Liver (tissue), 8 donors: ENCODE measurements at regions not wholly inside any gene's neighbourhood (a gene's known extent, or its start where the extent isn't known, plus 50 kb on each side); places are given as distances from the start of the nearest gene placed in this dataset.

Experiments used
- DNase-seq: peaks from one replicate; pipeline ENCODE4 v3.0.0-alpha.2; 2017; ENCODE audit warnings: low spot score
- H3K27ac ChIP-seq, 2 donors: one replicate each; pipeline ENCODE4 v1.7.0; 2013; ENCODE audit warnings: inconsistent platforms in 2 of 2, low read length in 2 of 2, control low read depth in 1 of 2, low read depth in 1 of 2, mild to moderate bottlenecking in 1 of 2
- H3K27me3 ChIP-seq, 4 donors: one replicate each; pipeline versions ENCODE4 v1.6.1 to v1.7.0; 2013; ENCODE audit warnings: low read length in 3 of 4, inconsistent platforms in 1 of 4, mild to moderate bottlenecking in 1 of 4, moderate library complexity in 1 of 4; ENCODE audit not compliant: control insufficient read depth in 4 of 4, insufficient read depth in 4 of 4
- H3K36me3 ChIP-seq, 4 donors: one replicate each; pipeline versions ENCODE4 v1.6.1 to v1.7.0; 2013; ENCODE audit warnings: low read length in 3 of 4, mild to moderate bottlenecking in 3 of 4, low read depth in 1 of 4, moderate library complexity in 1 of 4; ENCODE audit not compliant: control insufficient read depth in 4 of 4, insufficient read depth in 3 of 4
- H3K4me1 ChIP-seq, 4 donors: one replicate each; pipeline versions ENCODE4 v1.6.1 to v1.7.0; 2013; ENCODE audit warnings: low read length in 3 of 4, mild to moderate bottlenecking in 3 of 4, moderate library complexity in 1 of 4; ENCODE audit not compliant: control insufficient read depth in 4 of 4, insufficient read depth in 4 of 4
- H3K4me3 ChIP-seq, 3 donors: one replicate each; pipeline versions ENCODE4 v1.6.1 to v1.7.0; 2013; ENCODE audit warnings: low read length in 3 of 3, control low read depth in 1 of 3, low read depth in 1 of 3, mild to moderate bottlenecking in 1 of 3
- H3K9ac ChIP-seq, 2 donors: one replicate each; pipeline ENCODE4 v1.7.0; 2013; ENCODE audit warnings: low read length in 2 of 2, mild to moderate bottlenecking in 2 of 2, moderate library complexity in 2 of 2, control low read depth in 1 of 2, low read depth in 1 of 2
- H3K9me3 ChIP-seq, 4 donors: one replicate each; pipeline versions ENCODE4 v1.6.1 to v1.7.0; 2013; ENCODE audit warnings: low read length in 3 of 4; ENCODE audit not compliant: control insufficient read depth in 4 of 4
- FOXA1 ChIP-seq: IDR thresholded peaks from 2 replicates; pipeline ENCODE4 v1.6.1; 2016; ENCODE audit warnings: antibody characterized with exemption
- FOXA2 ChIP-seq: IDR thresholded peaks from 2 replicates; pipeline ENCODE4 v1.6.1; 2016; ENCODE audit warnings: antibody characterized with exemption
- HNF4G ChIP-seq: IDR thresholded peaks from 2 replicates; pipeline ENCODE4 v1.6.1; 2016; ENCODE audit warnings: antibody characterized with exemption
- JUND ChIP-seq, 2 donors: IDR thresholded peaks; 2 replicates each; pipeline ENCODE4 v1.6.1; 2016; ENCODE audit warnings: antibody characterized with exemption in 2 of 2
- NR2F2 ChIP-seq: IDR thresholded peaks from 2 replicates; pipeline ENCODE4 v1.6.1; 2016; ENCODE audit warnings: antibody characterized with exemption
- RAD21 ChIP-seq, 2 donors: IDR thresholded peaks; 2 replicates each; pipeline ENCODE4 v1.6.1; 2016; ENCODE audit warnings: antibody characterized with exemption in 2 of 2, mild to moderate bottlenecking in 2 of 2
- RXRA ChIP-seq, 2 donors: IDR thresholded peaks; 2 replicates each; pipeline ENCODE4 v1.6.1; 2017 to 2018; ENCODE audit warnings: antibody characterized with exemption in 2 of 2, mild to moderate bottlenecking in 1 of 2
- SP1 ChIP-seq: IDR thresholded peaks from 2 replicates; pipeline ENCODE4 v1.6.1; 2018; ENCODE audit warnings: antibody characterized with exemption, mild to moderate bottlenecking
- TAF1 ChIP-seq: conservative IDR thresholded peaks from 2 replicates; pipeline ENCODE4 v1.6.1; 2016; ENCODE audit warnings: antibody characterized with exemption, mild to moderate bottlenecking
- YY1 ChIP-seq: IDR thresholded peaks from 2 replicates; pipeline ENCODE4 v1.6.1; 2016; ENCODE audit warnings: antibody characterized with exemption, mild to moderate bottlenecking
- WGBS: extraction: QIAGEN DNeasy Blood & Tissue Kit; methylation state at CpG from one replicate; pipeline ENCODE4 v1.1.7; 2013; 5-methylcytosine and 5-hydroxymethylcytosine counted together
- TF ChIP-seq, protein P1 (sequence below): fragments of 150-350 bp; IDR thresholded peaks from 2 replicates; pipeline ENCODE4 v1.5.1; 2017; ENCODE audit warnings: improper control_type of control experiment, low read depth, low read length; ENCODE audit not compliant: missing input control
- TF ChIP-seq, protein P2 (sequence below): IDR thresholded peaks from 2 replicates; pipeline ENCODE4 v1.6.1; 2016; ENCODE audit warnings: antibody characterized with exemption
- TF ChIP-seq, protein P3 (sequence below): IDR thresholded peaks from 2 replicates; pipeline ENCODE4 v1.6.1; 2016; ENCODE audit warnings: antibody characterized with exemption
- TF ChIP-seq, protein P4 (sequence below): IDR thresholded peaks from 2 replicates; pipeline ENCODE4 v1.6.1; 2016; ENCODE audit warnings: antibody characterized with exemption, mild to moderate bottlenecking
- donor health status: healthy.
- donor health status: healthy.
- donor health status: healthy.
- donor health status: healthy.
- donor health status: healthy.

DNA sequence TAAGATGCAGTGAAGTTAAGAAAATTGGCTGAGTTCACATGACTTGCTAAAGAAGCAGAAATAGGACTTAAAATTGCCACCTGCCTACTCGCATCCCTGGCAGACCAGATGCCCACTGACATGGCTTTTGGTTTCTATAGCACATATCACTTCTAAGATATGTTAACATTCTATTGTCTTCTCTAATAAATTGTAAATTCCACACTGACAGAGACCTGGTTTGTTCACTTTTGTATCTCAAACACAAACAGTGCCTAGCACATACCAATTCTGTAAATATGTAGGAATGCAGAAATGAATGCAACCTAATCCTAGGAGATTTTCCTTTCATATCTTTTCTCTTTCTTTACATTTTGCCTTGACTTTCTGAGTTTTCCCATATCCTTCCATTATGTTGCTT lies 1047.6 kb downstream of the AACS start:
- no peak overlapping the region for H3K9ac ChIP-seq
- H3K4me1 ChIP-seq, result no peaks in the 10 kb centered on the region
- TF ChIP-seq, protein P1, sequence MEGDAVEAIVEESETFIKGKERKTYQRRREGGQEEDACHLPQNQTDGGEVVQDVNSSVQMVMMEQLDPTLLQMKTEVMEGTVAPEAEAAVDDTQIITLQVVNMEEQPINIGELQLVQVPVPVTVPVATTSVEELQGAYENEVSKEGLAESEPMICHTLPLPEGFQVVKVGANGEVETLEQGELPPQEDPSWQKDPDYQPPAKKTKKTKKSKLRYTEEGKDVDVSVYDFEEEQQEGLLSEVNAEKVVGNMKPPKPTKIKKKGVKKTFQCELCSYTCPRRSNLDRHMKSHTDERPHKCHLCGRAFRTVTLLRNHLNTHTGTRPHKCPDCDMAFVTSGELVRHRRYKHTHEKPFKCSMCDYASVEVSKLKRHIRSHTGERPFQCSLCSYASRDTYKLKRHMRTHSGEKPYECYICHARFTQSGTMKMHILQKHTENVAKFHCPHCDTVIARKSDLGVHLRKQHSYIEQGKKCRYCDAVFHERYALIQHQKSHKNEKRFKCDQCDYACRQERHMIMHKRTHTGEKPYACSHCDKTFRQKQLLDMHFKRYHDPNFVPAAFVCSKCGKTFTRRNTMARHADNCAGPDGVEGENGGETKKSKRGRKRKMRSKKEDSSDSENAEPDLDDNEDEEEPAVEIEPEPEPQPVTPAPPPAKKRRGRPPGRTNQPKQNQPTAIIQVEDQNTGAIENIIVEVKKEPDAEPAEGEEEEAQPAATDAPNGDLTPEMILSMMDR, result no peak
- no peak for TF ChIP-seq YY1
- TF ChIP-seq, protein P2, sequence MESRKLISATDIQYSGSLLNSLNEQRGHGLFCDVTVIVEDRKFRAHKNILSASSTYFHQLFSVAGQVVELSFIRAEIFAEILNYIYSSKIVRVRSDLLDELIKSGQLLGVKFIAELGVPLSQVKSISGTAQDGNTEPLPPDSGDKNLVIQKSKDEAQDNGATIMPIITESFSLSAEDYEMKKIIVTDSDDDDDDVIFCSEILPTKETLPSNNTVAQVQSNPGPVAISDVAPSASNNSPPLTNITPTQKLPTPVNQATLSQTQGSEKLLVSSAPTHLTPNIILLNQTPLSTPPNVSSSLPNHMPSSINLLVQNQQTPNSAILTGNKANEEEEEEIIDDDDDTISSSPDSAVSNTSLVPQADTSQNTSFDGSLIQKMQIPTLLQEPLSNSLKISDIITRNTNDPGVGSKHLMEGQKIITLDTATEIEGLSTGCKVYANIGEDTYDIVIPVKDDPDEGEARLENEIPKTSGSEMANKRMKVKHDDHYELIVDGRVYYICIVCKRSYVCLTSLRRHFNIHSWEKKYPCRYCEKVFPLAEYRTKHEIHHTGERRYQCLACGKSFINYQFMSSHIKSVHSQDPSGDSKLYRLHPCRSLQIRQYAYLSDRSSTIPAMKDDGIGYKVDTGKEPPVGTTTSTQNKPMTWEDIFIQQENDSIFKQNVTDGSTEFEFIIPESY, result no peak
- 90% methylated on average over 1 of the region's 1 CpG for WGBS
- no peak for DNase-seq
- no peak overlapping the region for H3K4me3 ChIP-seq
- H3K9me3 ChIP-seq, result peaks cover 0 to 3% (median 0%) of the 10 kb centered on the region in 4 donors
- H3K27me3 ChIP-seq, result peaks cover 0 to 2% (median 0%) of the 10 kb centered on the region in 4 donors
- no peaks in the 10 kb centered on the region for H3K36me3 ChIP-seq
- no peak overlapping the region for H3K27ac ChIP-seq

DNA sequence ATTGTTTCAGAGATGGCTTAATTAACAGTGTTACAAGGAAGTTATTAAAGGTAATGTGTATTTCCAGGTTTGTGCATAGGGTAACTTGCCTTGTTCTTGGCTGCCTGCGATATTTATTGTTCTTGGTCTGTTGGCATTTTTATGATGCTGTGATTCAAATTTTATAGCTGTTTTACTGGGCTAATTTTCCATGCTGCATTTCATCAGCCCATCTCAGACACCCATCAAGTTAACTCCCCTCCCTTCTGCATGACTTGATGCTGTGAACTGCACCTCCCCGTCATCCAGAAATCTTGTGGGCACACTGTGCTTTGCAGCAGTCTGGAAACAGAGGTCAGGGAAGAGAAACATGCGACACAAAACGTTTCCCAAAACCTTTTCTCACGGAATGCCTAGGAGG lies 1049.2 kb downstream of the AACS start:
- H3K4me3 ChIP-seq, result no peak overlapping the region
- no peaks in the 10 kb centered on the region for H3K27me3 ChIP-seq
- no peaks in the 10 kb centered on the region for H3K4me1 ChIP-seq
- H3K27ac ChIP-seq, result no peak overlapping the region
- H3K9ac ChIP-seq, result no peak overlapping the region
- H3K9me3 ChIP-seq, result no peaks in the 10 kb centered on the region
- DNase-seq, result no peak
- no peaks in the 10 kb centered on the region for H3K36me3 ChIP-seq
- TF ChIP-seq RXRA (IDR thresholded peaks at IDR 0.05) (no peak), FOXA2 (no peak)
- TF ChIP-seq, protein P2, result no peak
- 62% methylated on average over 5 of the region's 5 CpGs for WGBS

DNA sequence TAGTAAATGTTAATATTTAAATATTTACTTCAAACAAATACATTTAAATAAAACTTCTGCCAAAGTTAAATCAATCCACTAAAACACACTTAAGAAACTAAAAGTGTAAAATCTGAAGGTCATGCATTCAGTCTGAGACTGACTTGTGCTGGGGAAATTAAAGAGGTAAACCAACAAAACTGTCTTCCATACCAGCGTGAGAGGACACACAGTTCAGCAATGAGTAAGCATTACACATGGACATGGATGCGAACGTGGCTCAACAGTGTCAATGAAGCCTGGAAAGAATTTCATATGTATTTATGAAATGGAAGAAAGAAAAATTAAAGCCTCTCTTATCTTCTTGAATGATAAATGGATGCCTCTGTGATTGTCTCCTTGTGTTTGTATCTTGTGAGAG lies 1052.3 kb downstream of the AACS start:
- Histone ChIP-seq H3K36me3 (no peaks in the 10 kb centered on the region), H3K27ac (no peak overlapping the region), H3K4me3 (no peak overlapping the region), H3K4me1 (no peaks in the 10 kb centered on the region), H3K9ac (no peak overlapping the region), H3K27me3 (no peaks in the 10 kb centered on the region), H3K9me3 (no peaks in the 10 kb centered on the region)
- 92% methylated on average over 3 of the region's 3 CpGs for WGBS
- no peak for DNase-seq
- TF ChIP-seq, protein P1, result no peak
- TF ChIP-seq TAF1, result no peak
- TF ChIP-seq HNF4G, result no peak
- TF ChIP-seq, protein P3, sequence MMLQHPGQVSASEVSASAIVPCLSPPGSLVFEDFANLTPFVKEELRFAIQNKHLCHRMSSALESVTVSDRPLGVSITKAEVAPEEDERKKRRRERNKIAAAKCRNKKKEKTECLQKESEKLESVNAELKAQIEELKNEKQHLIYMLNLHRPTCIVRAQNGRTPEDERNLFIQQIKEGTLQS, result no peak
- no peak for TF ChIP-seq SP1
- no peak for TF ChIP-seq YY1
- TF ChIP-seq RAD21 (IDR thresholded peaks at IDR 0.05), result no peak
- TF ChIP-seq NR2F2, result no peak
- TF ChIP-seq, protein P4, sequence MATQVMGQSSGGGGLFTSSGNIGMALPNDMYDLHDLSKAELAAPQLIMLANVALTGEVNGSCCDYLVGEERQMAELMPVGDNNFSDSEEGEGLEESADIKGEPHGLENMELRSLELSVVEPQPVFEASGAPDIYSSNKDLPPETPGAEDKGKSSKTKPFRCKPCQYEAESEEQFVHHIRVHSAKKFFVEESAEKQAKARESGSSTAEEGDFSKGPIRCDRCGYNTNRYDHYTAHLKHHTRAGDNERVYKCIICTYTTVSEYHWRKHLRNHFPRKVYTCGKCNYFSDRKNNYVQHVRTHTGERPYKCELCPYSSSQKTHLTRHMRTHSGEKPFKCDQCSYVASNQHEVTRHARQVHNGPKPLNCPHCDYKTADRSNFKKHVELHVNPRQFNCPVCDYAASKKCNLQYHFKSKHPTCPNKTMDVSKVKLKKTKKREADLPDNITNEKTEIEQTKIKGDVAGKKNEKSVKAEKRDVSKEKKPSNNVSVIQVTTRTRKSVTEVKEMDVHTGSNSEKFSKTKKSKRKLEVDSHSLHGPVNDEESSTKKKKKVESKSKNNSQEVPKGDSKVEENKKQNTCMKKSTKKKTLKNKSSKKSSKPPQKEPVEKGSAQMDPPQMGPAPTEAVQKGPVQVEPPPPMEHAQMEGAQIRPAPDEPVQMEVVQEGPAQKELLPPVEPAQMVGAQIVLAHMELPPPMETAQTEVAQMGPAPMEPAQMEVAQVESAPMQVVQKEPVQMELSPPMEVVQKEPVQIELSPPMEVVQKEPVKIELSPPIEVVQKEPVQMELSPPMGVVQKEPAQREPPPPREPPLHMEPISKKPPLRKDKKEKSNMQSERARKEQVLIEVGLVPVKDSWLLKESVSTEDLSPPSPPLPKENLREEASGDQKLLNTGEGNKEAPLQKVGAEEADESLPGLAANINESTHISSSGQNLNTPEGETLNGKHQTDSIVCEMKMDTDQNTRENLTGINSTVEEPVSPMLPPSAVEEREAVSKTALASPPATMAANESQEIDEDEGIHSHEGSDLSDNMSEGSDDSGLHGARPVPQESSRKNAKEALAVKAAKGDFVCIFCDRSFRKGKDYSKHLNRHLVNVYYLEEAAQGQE, result no peak
- TF ChIP-seq FOXA1, result no peak
- no peak for TF ChIP-seq JUND (IDR thresholded peaks at IDR 0.05)
